Esophagus squamous epithelium (tissue), 5 donors: ENCODE measurements at regions not wholly inside any gene's neighbourhood (a gene's known extent, or its start where the extent isn't known, plus 50 kb on each side); places are given as distances from the start of the nearest gene placed in this dataset.

Experiments
- DNase-seq: peaks from one replicate; lab custom pipeline; 2025; lab: John Stamatoyannopoulos, UW
- H3K27ac ChIP-seq, 4 donors: fragments of 200-600 bp; sonication (generic); one replicate each; pipeline ENCODE4 v1.5.1; 2016 to 2019; ENCODE audit warnings: mild to moderate bottlenecking in 1 of 4
- H3K27me3 ChIP-seq, 4 donors: fragments of 200-600 bp; sonication (generic); 1 replicate in 3 of 4; 2 replicates in 1 of 4; pipeline versions ENCODE4 v1.5.1 to v1.6.0; 2017 to 2021; ENCODE audit warnings: antibody characterized with exemption in 1 of 4
- H3K36me3 ChIP-seq, 3 donors: fragments of 200-600 bp; sonication (generic); one replicate each; pipeline ENCODE4 v1.5.1; 2016 to 2019
- H3K4me1 ChIP-seq, 3 donors: fragments of 200-600 bp; sonication (generic); one replicate each; pipeline ENCODE4 v1.5.1; 2017 to 2019
- H3K4me3 ChIP-seq, 4 donors: fragments of 200-600 bp; sonication (generic); 1 replicate in 3 of 4; 2 replicates in 1 of 4; pipeline ENCODE4 v1.5.1; 2016 to 2019; ENCODE audit warnings: mild to moderate bottlenecking in 2 of 4, moderate library complexity in 1 of 4
- H3K9me3 ChIP-seq, 3 donors: fragments of 200-600 bp; sonication (generic); one replicate each; pipeline ENCODE4 v1.5.1; 2016 to 2019
- POLR2A ChIP-seq, 4 donors: fragments of 450-650 bp; IDR thresholded peaks; one replicate each; pipeline ENCODE4 v1.6.1; 2017; ENCODE audit warnings: antibody characterized with exemption in 4 of 4, mild to moderate bottlenecking in 4 of 4, moderate library complexity in 3 of 4
- WGBS, 2 donors: methylation state at CpG; one replicate each; pipeline ENCODE4 v1.1.5; 2018; 5-methylcytosine and 5-hydroxymethylcytosine counted together
- intact Hi-C: fragments of 100-400 bp; cut with DNase I; formaldehyde crosslinking; loops from one replicate; pipeline ENCODE4 v1.15.0; 2022
- TF ChIP-seq, protein P1 (sequence below), 6 experiments: fragments of 450-650 bp in 4 of 6; fragments of 200-600 bp in 2 of 6; sonication (generic) in 2 of 6; IDR thresholded peaks; one replicate each; pipeline ENCODE4 v1.5.1; 2016 to 2019; ENCODE audit warnings: antibody characterized with exemption in 6 of 6, mild to moderate bottlenecking in 4 of 6, moderate library complexity in 4 of 6
- donor health status: DM: yes; HTN: yes; CAD: no.

GRCh38 chrY:8659721-8660120, 677.5 kb upstream of the TSPY4 start:
- no peak overlapping the region for H3K4me3 ChIP-seq
- H3K9me3 ChIP-seq = no peaks in the 10 kb centered on the region
- no peak overlapping the region for H3K27ac ChIP-seq
- H3K36me3 ChIP-seq = no peaks in the 10 kb centered on the region
- no peak for DNase-seq
- TF ChIP-seq POLR2A (IDR thresholded peaks at IDR 0.05) = no peak
- TF ChIP-seq, protein P1, sequence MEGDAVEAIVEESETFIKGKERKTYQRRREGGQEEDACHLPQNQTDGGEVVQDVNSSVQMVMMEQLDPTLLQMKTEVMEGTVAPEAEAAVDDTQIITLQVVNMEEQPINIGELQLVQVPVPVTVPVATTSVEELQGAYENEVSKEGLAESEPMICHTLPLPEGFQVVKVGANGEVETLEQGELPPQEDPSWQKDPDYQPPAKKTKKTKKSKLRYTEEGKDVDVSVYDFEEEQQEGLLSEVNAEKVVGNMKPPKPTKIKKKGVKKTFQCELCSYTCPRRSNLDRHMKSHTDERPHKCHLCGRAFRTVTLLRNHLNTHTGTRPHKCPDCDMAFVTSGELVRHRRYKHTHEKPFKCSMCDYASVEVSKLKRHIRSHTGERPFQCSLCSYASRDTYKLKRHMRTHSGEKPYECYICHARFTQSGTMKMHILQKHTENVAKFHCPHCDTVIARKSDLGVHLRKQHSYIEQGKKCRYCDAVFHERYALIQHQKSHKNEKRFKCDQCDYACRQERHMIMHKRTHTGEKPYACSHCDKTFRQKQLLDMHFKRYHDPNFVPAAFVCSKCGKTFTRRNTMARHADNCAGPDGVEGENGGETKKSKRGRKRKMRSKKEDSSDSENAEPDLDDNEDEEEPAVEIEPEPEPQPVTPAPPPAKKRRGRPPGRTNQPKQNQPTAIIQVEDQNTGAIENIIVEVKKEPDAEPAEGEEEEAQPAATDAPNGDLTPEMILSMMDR (IDR thresholded peaks at IDR 0.05) = no peak
- no peaks in the 10 kb centered on the region for H3K27me3 ChIP-seq
- H3K4me1 ChIP-seq = no peaks in the 10 kb centered on the region
- 53% methylated on average over 6 of the region's 6 CpGs; no CpG with 5 or more reads in 1 of the 2 donors for WGBS, 2 donors
- intact Hi-C loops = no loop called here

- H3K4me1 ChIP-seq = no peaks in the 10 kb centered on the region
- H3K9me3 ChIP-seq = no peaks in the 10 kb centered on the region
- no peak for TF ChIP-seq POLR2A (IDR thresholded peaks at IDR 0.05)
- TF ChIP-seq, protein P1 (IDR thresholded peaks at IDR 0.05) = no peak
- 67% methylated on average over 3 of the region's 14 CpGs; no CpG with 5 or more reads in 1 of the 2 donors for WGBS, 2 donors
- no peaks in the 10 kb centered on the region for H3K27me3 ChIP-seq
- no peaks in the 10 kb centered on the region for H3K36me3 ChIP-seq
- H3K27ac ChIP-seq = no peak overlapping the region
- intact Hi-C loops = no loop called here
- DNase-seq = no peak
- H3K4me3 ChIP-seq = no peak overlapping the region
Measured at GRCh38 chrY:8673896-8674295, 663.4 kb upstream of the TSPY4 start.

GRCh38 chrY:8677336-8677935, 659.8 kb upstream of the TSPY4 start:
- TF ChIP-seq POLR2A (IDR thresholded peaks at IDR 0.05) = no peak
- TF ChIP-seq, protein P1 (IDR thresholded peaks at IDR 0.05) = no peak
- H3K4me1 ChIP-seq = no peaks in the 10 kb centered on the region
- no peak overlapping the region for H3K4me3 ChIP-seq
- no peaks in the 10 kb centered on the region for H3K27me3 ChIP-seq
- intact Hi-C loops = no loop called here
- DNase-seq = no peak
- no peak overlapping the region for H3K27ac ChIP-seq
- H3K9me3 ChIP-seq = no peaks in the 10 kb centered on the region
- no peaks in the 10 kb centered on the region for H3K36me3 ChIP-seq
- WGBS, 2 donors = 40% methylated on average over 2 of the region's 5 CpGs; no CpG with 5 or more reads in 1 of the 2 donors

GRCh38 chrY:8687154-8687553, 650.1 kb upstream of the TSPY4 start:
- Histone ChIP-seq H3K4me3 (no peak overlapping the region), H3K27me3 (no peaks in the 10 kb centered on the region), H3K36me3 (no peaks in the 10 kb centered on the region), H3K9me3 (no peaks in the 10 kb centered on the region), H3K27ac (no peak overlapping the region), H3K4me1 (no peaks in the 10 kb centered on the region)
- intact Hi-C loops = no loop called here
- 78% methylated on average over 4 of the region's 5 CpGs; no CpG with 5 or more reads in 1 of the 2 donors for WGBS, 2 donors
- no peak for DNase-seq
- TF ChIP-seq, protein P1 (IDR thresholded peaks at IDR 0.05) = no peak
- no peak for TF ChIP-seq POLR2A (IDR thresholded peaks at IDR 0.05)

GRCh38 chrY:8690901-8691685, 646.2 kb upstream of the TSPY4 start:
- no peak for DNase-seq
- TF ChIP-seq POLR2A (IDR thresholded peaks at IDR 0.05) = no peak
- TF ChIP-seq, protein P1 (IDR thresholded peaks at IDR 0.05) = no peak
- Histone ChIP-seq H3K4me1 (no peaks in the 10 kb centered on the region), H3K4me3 (no peak overlapping the region), H3K27me3 (no peaks in the 10 kb centered on the region), H3K36me3 (no peaks in the 10 kb centered on the region), H3K9me3 (no peaks in the 10 kb centered on the region), H3K27ac (no peak overlapping the region)
- intact Hi-C loops = no loop called here
- 0% methylated on average over 1 of the region's 2 CpGs; no CpG with 5 or more reads in 1 of the 2 donors for WGBS, 2 donors
